ENCODE measurements at regions not wholly inside any gene's neighbourhood (a gene's known extent, or its start where the extent isn't known, plus 50 kb on each side); places are given as distances from the start of the nearest gene placed in this dataset.

- Histone ChIP-seq H3K9ac (ENCODE audit: extremely low read depth, insufficient read length, low read length) (no peak overlapping the region), H4K20me1 (ENCODE audit: control insufficient read depth, insufficient read depth, insufficient read length) (no peaks in the 10 kb centered on the region), H2BK120ac (ENCODE audit: low read depth, low read length, poor library complexity, severe bottlenecking) (no peak overlapping the region), H4K91ac (ENCODE audit: insufficient read length, low read depth, low read length) (no peak overlapping the region), H2BK20ac (ENCODE audit: low read depth, low read length, poor library complexity, severe bottlenecking) (no peak overlapping the region), H3K4me1 (ENCODE audit: insufficient read depth, low read length) (no peaks in the 10 kb centered on the region), H3K4ac (ENCODE audit: low read depth, low read length) (no peak overlapping the region), H3K23ac (ENCODE audit: insufficient read length, low read depth, low read length) (no peak overlapping the region), H3K18ac (ENCODE audit: insufficient read length, low read depth, low read length) (no peak overlapping the region), H4K8ac (replicated peaks; ENCODE audit: insufficient read length, low read depth, low read length) (no peak overlapping the region), H3T11ph (ENCODE audit: low read length) (no peak overlapping the region), H3K79me2 (ENCODE audit: insufficient read depth, low read length) (no peaks in the 10 kb centered on the region), H3K9me3 (ENCODE audit: control insufficient read depth, low read depth, low read length) (no peaks in the 10 kb centered on the region), H3K56ac (ENCODE audit: insufficient read length, low read depth, low read length) (no peak overlapping the region), H2BK15ac (ENCODE audit: low read depth, low read length) (no peak overlapping the region), H3K23me2 (ENCODE audit: insufficient read length, low read depth, low read length, poor library complexity, severe bottlenecking) (no peaks in the 10 kb centered on the region), H3K79me1 (ENCODE audit: insufficient read depth, low read depth, low read length, poor library complexity, severe bottlenecking) (no peaks in the 10 kb centered on the region), H3K14ac (ENCODE audit: insufficient read depth, low read length) (no peak overlapping the region), H3K27ac (ENCODE audit: insufficient read length, low read depth, low read length) (no peak overlapping the region), H3K4me2 (ENCODE audit: insufficient read depth, insufficient read length, low read length) (no peak overlapping the region), H2AFZ (ENCODE audit: low read length) (no peak overlapping the region), H2BK12ac (ENCODE audit: insufficient read length, low read depth, low read length) (no peak overlapping the region), H3K27me3 (ENCODE audit: insufficient read depth, low read length) (no peaks in the 10 kb centered on the region), H4K5ac (ENCODE audit: insufficient read length, low read depth, low read length) (no peak overlapping the region), H2BK5ac (ENCODE audit: insufficient read length, low read length) (no peak overlapping the region), H2AK5ac (ENCODE audit: insufficient read length, low read length) (no peak overlapping the region)
- peaks cover 4 to 6% of the 10 kb centered on the region in 2 experiments; a peak in 3 of 4 replicates for H3K4me1 Mint-ChIP-seq
- H3K9me3 Mint-ChIP-seq = peaks cover 0 to 2% of the 10 kb centered on the region in 2 experiments; a peak in 1 of 5 replicates
- no peaks in the 10 kb centered on the region for H3K27me3 Mint-ChIP-seq (ENCODE audit: low read depth)
- no peak for TF ChIP-seq CTCF (conservative IDR thresholded peaks at IDR 0.05)
- no peak for DNase-seq
- H3K27ac Mint-ChIP-seq = no peak overlapping the region
- no peaks in the 10 kb centered on the region for H3K36me3 Mint-ChIP-seq (ENCODE audit: insufficient read depth in 1 of 3, low read depth in 3 of 3)
- no CpG with 5 or more reads among the region's 6 CpGs for WGBS (ENCODE audit: extremely low coverage, insufficient read length, low lambda C conversion rate)
- H3K4me3 Mint-ChIP-seq = no peak overlapping the region
Observed at GRCh38 chr2:196390243-196391148, 219.1 kb upstream of the STK17B start.

All from H9 (cell line).